Posterior cingulate gyrus (tissue), 11 donors: ENCODE measurements at regions not wholly inside any gene's neighbourhood (a gene's known extent, or its start where the extent isn't known, plus 50 kb on each side); places are given as distances from the start of the nearest gene placed in this dataset.
A peak's percentile ranks its signal among the peaks of the same experiment; 100 is the strongest.

ENCODE experiments used
- DNase-seq, 10 donors: peaks; one replicate each; pipeline versions ENCODE4 v3.0.0 to v3.0.0-alpha.2; 2020 to 2021; ENCODE audit warnings: mixed read lengths in 3 of 10
- intact Hi-C: fragments of 100-400 bp; cut with DNase I; formaldehyde crosslinking; loops from one replicate; pipeline ENCODE4 v1.15.1; 2023

GRCh38 chr5:77847814-77848290 is 71.7 kb upstream of the TBCA start:
- intact Hi-C loops, result no loop called here
- peak in 2 of 10 donors; percentile 61 to 83 for DNase-seq

- DNase-seq, result peak in 1 of 10 donors; percentile 14
- intact Hi-C loops, result no loop called here
These were observed 71.0 kb upstream of the TBCA start for GRCh38 chr5:77847129-77847460.

GRCh38 chr5:77846422-77847128 is 70.4 kb upstream of the TBCA start:
- DNase-seq, result no peak
- intact Hi-C loops, result no loop called here

- intact Hi-C loops, result loop anchor here (2.0 kb wide), 1 partner anchor 68 kb away; the partner anchor contains the start of gene TBCA
- DNase-seq, result no peak
These were observed 69.1 kb upstream of the TBCA start for GRCh38 chr5:77845324-77845646.

GRCh38 chr5:77844623-77845323 is 68.6 kb upstream of the TBCA start:
- peak in 3 of 10 donors; percentile 55 to 89 (median 79) for DNase-seq
- intact Hi-C loops, result loop anchor here (2.0 to 5.0 kb wide), 2 partner anchors 68 to 202 kb away; partner anchors contain the start of gene TBCA

- intact Hi-C loops, result loop anchor here (2.0 to 5.0 kb wide), 2 partner anchors 67 to 202 kb away; partner anchors contain the start of gene TBCA
These were observed 68.2 kb upstream of the TBCA start for GRCh38 chr5:77844373-77844622.

GRCh38 chr5:77843570-77844372 is 67.6 kb upstream of the TBCA start:
- peak in 6 of 10 donors; percentile 43 to 89 (median 75) for DNase-seq
- intact Hi-C loops, result loop anchor here (2.0 to 5.0 kb wide), 2 partner anchors 67 to 201 kb away; partner anchors contain the start of gene TBCA

More at GRCh38 chr5:77844373-77844622, 68.2 kb upstream of the TBCA start:
- no peak for DNase-seq

GRCh38 chr5:77842243-77842642 is 66.1 kb upstream of the TBCA start:
- intact Hi-C loops, result loop anchor here (5.0 kb wide), 1 partner anchor 200 kb away; no protein-coding TSS in a partner anchor

GRCh38 chr5:77841616-77842015 is 65.5 kb upstream of the TBCA start:
- no peak for DNase-seq
- intact Hi-C loops, result loop anchor here (5.0 kb wide), 1 partner anchor 199 kb away; no protein-coding TSS in a partner anchor

More at GRCh38 chr5:77842243-77842642, 66.1 kb upstream of the TBCA start:
- no peak for DNase-seq

- DNase-seq, result no peak
- intact Hi-C loops, result loop anchor here (5.0 kb wide), 1 partner anchor 199 kb away; no protein-coding TSS in a partner anchor
These were observed 64.8 kb upstream of the TBCA start for GRCh38 chr5:77840930-77841329.

- intact Hi-C loops, result loop anchor here (5.0 kb wide), 1 partner anchor 197 kb away; no protein-coding TSS in a partner anchor
These were observed 63.6 kb upstream of the TBCA start for GRCh38 chr5:77839691-77840090.

GRCh38 chr5:77832938-77833337 is 56.8 kb upstream of the TBCA start:
- intact Hi-C loops, result no loop called here
- DNase-seq, result no peak

More at GRCh38 chr5:77839691-77840090, 63.6 kb upstream of the TBCA start:
- DNase-seq, result no peak

- intact Hi-C loops, result no loop called here
- DNase-seq, result no peak
These were observed 56.1 kb upstream of the TBCA start for GRCh38 chr5:77832166-77832770.

GRCh38 chr5:77828445-77828844 is 52.3 kb upstream of the TBCA start:
- no peak for DNase-seq
- intact Hi-C loops, result no loop called here
